ENCODE measurements at regions not wholly inside any gene's neighbourhood (a gene's known extent, or its start where the extent isn't known, plus 50 kb on each side); places are given as distances from the start of the nearest gene placed in this dataset.

GRCh38 chr7:18132811-18133210, 105.2 kb upstream of the PRPS1L1 start:
- TF ChIP-seq EZH2 (IDR thresholded peaks at IDR 0.05; ENCODE audit: insufficient read depth, poor library complexity, severe bottlenecking): no peak
- TF ChIP-seq EZH2phosphoT487 (IDR thresholded peaks at IDR 0.05; ENCODE audit: insufficient read depth, low read depth): no peak
